Stimulated activated CD4-positive, alpha-beta T cell treated with anti-CD3 and anti-CD28 coated beads, Interleukin-1b, Interleukin-23, amount 100 ng/mL, for 24 hours (primary cell): ENCODE measurements at regions not wholly inside any gene's neighbourhood (a gene's known extent, or its start where the extent isn't known, plus 50 kb on each side); places are given as distances from the start of the nearest gene placed in this dataset.
A peak's percentile ranks its signal among the peaks of the same experiment; 100 is the strongest.

Experiments used
- DNase-seq, 4 experiments: peaks; one replicate each; pipeline ENCODE4 v3.0.0-alpha.2; 2020; ENCODE audit warnings: low read depth in 4 of 4, low spot score in 1 of 4

DNA sequence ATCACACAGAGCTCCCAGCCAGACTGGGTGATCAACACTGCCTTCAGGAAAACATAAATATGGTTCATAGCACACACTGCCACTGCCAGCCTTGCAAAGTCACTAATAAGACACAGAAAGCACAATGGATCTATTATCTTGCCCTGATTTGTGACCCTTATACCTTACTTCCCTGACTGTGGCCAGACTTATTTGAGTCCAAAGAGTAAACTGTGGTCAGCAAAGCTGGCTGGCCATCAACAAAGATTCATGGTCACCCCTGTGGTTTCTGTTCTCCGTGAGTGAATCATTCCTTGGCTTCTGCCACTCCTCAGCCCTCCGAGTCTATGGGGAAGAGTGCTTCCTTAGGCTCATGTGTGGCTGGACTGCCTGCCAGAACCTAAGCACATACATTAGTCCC lies 437.7 kb downstream of the RAP2B start:
- no peak for DNase-seq

DNA sequence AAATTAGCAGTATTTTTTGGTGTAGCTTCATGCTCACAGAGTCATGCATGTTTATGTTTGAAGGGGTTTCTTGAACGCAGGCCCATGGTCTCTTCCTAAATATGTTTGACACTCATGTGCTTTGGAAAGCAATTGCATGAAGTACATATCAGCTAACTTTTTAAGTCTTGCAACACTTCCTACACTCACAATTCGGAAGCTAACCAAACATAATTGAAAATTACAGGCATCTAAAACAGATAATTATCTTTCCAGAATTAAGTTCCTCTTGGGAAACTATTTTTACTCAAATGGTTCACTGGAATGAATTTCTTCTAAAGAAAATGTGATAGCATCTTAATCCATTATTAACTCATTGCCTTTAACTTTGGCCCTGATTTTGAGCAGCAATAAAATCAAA lies 438.9 kb downstream of the RAP2B start:
- DNase-seq: no peak

DNA sequence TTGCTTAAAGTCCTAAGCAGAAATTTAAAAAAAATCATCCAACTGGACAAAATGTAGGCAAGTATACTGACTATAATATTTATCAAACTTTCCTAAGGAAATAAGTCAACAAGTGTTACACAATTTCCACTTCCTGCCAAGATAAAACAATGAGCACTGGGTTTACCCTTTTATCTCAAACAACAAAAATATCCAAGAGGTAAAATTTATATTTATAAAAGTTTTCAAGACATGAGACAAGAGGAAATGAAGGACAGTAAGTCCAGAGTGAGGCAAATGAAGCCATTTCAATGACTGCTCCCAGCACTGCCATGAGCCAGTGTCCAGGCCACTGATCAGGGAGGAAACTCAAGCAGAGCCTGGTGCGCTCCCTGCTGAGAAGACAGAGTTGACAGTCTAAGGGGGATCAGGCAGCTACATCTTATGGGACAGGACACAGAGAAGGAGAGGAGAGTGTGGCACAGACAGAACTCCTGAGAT lies 439.4 kb downstream of the RAP2B start:
- no peak for DNase-seq

DNA sequence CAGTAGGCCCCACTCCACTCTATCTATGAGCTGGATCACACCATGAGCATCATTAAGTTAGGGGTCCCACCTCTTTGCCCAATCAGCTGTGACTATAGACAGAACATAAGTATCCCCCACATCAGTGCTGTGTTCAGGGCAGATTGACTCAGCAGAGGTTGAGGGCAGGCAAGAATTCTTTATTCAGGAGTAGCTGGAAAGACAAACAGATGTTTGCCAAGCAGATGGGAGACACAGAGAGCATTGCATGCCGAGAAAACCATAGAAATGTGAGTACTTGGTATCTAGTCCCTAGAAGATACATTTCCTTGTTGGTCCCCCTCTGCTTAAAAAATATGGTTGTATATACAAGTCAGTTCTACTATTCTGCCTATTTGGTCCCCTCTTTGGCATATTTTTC lies 440.8 kb downstream of the RAP2B start:
- no peak for DNase-seq

DNA sequence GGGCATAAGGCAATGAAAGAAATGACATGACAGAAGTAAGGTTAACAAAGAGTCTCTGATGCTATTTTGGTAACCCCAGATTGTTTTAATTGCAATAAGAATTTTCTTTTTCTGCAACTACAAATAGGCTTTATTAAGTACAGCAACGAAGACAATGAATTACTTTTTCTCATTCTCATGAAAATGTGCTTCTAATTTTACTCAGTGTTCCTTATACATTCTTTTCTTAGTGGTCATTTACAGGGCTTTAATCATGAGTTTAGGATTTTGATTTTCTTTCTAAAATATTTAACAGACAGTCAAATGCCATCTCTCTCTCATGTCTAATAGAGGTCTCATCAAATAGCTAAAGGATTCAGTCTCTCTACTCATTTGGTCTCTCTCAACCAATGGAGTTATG lies 452.1 kb downstream of the RAP2B start:
- no peak for DNase-seq

- no peak for DNase-seq
These were observed 452.5 kb downstream of the RAP2B start for GRCh38 chr3:153614563-153614962.

DNA sequence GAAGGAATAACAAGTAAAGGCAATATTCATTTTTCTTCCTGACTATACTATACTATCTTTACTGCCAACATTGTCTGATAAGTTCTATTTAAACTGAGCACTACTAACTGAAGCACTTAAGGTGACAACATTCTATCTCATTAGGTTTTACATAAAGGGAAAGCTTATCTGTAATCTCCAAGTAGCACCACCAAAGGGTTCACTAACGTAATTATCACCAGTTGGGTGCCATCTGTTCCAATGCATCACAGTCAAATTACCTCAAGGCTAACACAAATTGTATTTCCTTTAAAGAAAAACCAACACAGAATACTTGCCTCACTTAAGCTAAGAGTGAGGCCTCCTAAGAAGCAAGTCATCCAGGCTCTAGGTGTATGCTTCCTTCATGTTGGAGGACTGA lies 453.8 kb downstream of the RAP2B start:
- DNase-seq: no peak

DNA sequence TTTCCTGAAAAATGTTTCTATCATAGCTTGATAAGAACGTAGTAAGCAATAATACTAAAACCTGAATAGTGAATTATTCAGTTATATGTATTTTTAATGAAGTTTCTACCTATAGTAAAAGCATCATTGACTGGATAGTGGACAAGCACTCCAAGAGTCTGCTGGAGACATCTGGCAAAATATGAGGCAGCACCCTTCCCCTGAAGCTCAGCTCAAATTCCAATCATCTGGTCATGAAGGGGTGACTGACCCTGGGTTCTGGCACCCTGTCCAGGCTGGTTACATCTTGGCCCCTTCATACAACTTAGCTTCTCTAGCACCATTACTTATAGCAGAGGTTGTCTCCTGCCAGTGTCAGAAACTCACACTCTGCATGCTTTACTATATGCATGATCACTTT lies 455.4 kb downstream of the RAP2B start:
- DNase-seq: no peak

DNA sequence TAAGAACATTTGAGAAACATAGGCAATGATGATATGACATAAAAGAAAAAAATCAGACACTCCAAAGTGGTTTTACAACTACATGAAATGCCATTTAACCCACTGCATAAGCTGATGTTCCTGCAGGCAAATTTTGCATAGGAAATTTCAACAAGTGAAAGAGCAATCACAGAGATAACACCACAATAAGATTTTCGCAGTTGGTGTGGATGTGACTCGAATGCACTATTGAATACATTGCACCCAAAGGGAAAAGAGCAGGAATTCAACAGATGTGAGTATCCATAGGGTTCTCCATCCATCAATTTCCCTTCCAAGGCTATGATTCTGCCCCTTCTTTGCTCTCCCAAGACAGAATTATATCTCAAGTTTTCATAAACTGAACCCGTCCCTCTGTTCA lies 456.1 kb downstream of the RAP2B start:
- no peak for DNase-seq

GRCh38 chr3:153619268-153619667 lies 457.2 kb downstream of the RAP2B start:
- DNase-seq: no peak

DNA sequence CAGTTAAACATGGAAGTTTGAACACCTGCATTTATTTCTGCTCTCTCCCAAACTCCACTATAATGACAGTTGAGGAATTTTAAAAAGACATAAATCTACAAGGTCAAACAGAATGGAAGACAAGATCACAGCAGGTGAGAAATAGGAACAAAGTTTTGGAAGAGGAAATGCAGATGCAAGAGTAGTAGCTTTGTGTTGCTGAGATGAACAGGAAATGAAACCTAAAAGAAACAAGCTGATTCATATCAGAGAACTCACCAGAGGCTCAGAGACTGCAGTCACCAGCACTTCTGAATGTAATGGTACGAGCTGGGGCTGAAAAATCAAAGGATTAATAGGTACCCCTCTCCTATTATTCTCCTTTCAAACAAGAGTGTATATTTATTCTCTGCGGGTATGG lies 459.9 kb downstream of the RAP2B start:
- no peak for DNase-seq

GRCh38 chr3:153623834-153624233 lies 461.8 kb downstream of the RAP2B start:
- DNase-seq: no peak

- DNase-seq: peak in 1 of 4 experiments; percentile 15
These were observed 462.4 kb downstream of the RAP2B start for GRCh38 chr3:153624310-153625030.

- no peak for DNase-seq
These were observed 463.5 kb downstream of the RAP2B start for GRCh38 chr3:153625506-153625905.

GRCh38 chr3:153626158-153626557 lies 464.1 kb downstream of the RAP2B start:
- no peak for DNase-seq

GRCh38 chr3:153628591-153628990 lies 466.6 kb downstream of the RAP2B start:
- no peak for DNase-seq

DNA sequence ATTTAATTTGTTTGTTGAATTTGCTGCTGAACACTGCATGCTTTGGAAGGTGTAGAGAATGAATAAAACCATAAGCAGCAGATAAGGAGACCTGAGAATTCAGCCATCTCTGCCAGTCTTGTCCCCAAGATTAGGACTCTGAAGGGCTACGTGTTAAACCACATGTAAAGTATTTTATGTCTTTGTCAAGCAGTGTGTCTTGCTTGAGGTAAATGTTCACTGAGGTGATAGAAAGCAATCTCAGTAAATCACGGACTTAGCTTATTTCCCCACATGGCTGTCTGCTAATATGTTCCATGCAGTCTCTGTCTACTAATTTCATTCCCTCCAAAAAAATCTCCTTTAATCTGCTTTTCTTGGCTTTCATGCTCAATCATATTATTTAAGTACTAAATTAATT lies 467.1 kb downstream of the RAP2B start:
- no peak for DNase-seq

- no peak for DNase-seq
These were observed 469.1 kb downstream of the RAP2B start for GRCh38 chr3:153631102-153631501.

DNA sequence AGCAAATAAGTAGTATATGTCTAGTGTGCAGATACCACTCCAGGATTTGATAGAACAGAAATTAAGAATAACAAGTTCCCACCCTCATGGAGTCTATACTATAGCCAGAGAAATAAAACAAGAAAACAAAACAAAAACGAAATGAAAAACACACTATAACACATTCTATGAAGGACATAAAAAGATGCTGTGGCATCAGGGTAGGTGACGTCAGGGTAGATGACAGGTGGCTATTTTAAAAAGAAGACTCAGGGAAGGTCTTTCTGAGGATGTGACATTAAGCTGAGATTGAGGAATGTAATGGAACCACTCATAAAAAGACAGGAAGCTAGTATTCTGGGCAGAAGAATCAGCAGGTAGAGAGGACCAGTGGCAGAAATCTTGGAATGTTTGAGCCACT lies 469.6 kb downstream of the RAP2B start:
- DNase-seq: no peak

DNA sequence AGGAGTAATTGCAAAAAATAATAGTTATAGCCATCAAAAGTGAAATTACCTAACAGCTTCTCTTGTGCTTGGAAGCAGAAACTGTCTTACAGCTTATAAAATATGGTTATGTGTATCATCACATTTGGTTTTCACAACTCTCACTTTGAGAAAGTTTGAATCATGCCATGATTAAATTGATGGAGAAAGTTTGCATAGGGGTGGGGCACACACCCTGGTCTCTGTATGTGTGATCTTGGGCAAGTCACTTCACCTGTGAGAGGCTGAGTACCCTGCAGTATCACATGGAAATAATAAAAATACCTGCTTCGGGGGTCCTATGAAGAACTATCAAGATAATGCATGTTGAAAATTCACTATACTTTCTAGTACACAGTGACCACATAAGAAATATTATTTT lies 471.4 kb downstream of the RAP2B start:
- DNase-seq: no peak

- DNase-seq: no peak
These were observed 472.7 kb downstream of the RAP2B start for GRCh38 chr3:153634683-153635082.

DNA sequence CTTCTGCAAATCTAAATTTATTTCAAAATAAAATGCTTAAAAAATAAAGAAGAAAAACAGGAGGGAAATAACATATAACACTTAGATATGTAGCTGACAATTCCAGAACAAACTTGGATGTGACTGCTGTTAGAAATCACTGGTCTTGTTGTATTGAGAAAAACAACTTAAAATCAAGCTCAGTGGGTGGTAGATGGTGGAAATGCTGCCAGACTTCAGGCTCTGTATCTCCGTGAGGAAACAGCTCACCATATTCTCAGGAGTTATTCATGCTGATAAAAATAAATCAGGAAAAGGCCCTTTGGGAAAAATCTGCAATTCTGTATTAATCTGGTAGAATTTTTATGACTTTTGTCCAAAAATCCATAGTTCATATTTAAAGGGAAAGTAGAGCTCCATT lies 477.6 kb downstream of the RAP2B start:
- DNase-seq: no peak
